ENCODE measurements at regions not wholly inside any gene's neighbourhood (a gene's known extent, or its start where the extent isn't known, plus 50 kb on each side); places are given as distances from the start of the nearest gene placed in this dataset.

- Histone ChIP-seq H3K27me3 (ENCODE audit: insufficient read depth, low read length) (no peaks in the 10 kb centered on the region), H3K4me1 (ENCODE audit: insufficient read depth, low read length) (no peaks in the 10 kb centered on the region), H3K27ac (ENCODE audit: low read depth, low read length) (no peak overlapping the region), H3K9me3 (ENCODE audit: control insufficient read depth in 1 of 2, low read length in 2 of 2) (no peaks in the 10 kb centered on the region), H3K36me3 (ENCODE audit: insufficient read depth, low read length) (no peaks in the 10 kb centered on the region), H3K4me3 (ENCODE audit: low read length in 2 of 2) (no peak overlapping the region)
- Mint-ChIP-seq H3K27me3 (peaks cover 2 to 7% of the 10 kb centered on the region in 2 donors), H3K27ac (no peak overlapping the region), H3K9me3 (no peaks in the 10 kb centered on the region), H3K36me3 (no peaks in the 10 kb centered on the region), H3K4me1 (peaks cover 0 to 5% (median 0%) of the 10 kb centered on the region in 4 donors), H3K4me3 (no peak overlapping the region)
- no peak for DNase-seq
- ChIA-PET POLR2A (ENCODE audit: partially characterized antibody) (no interaction called here), CTCF (ENCODE audit: partially characterized antibody) (no interaction called here)
- intact Hi-C loops (cut with micrococcal nuclease), result no loop called here
Measured at GRCh38 chr13:106680796-106681472, 113.0 kb upstream of the ARGLU1 start.

- CTCF ChIA-PET (ENCODE audit: partially characterized antibody), result no interaction called here
- H3K36me3 Mint-ChIP-seq, result no peaks in the 10 kb centered on the region
- no peaks in the 10 kb centered on the region for H3K9me3 Mint-ChIP-seq
Measured at GRCh38 chr13:106678646-106679418, 110.9 kb upstream of the ARGLU1 start.

DNA sequence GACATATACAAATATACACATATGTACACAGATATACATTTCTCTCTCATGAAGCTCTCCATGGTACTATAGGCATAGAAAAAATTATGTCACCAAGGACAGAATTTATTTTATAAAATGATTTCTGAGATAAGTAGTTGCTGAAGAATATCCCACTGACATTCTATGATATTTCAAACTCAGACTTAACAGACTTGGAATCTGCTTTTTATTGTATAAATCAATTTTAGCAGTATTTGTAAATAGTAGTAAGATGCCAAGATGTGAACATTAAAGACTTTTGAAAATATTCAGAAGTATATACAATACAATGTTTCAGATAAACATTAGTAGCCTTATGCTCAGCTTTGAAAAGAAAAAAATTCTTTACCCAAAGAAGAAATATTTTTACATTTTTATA is 107.4 kb upstream of the ARGLU1 start:
- no peaks in the 10 kb centered on the region for H3K4me1 ChIP-seq (ENCODE audit: insufficient read depth, low read length)
- H3K36me3 ChIP-seq (ENCODE audit: insufficient read depth, low read length), result no peaks in the 10 kb centered on the region
- no peaks in the 10 kb centered on the region for H3K36me3 Mint-ChIP-seq
- no peaks in the 10 kb centered on the region for H3K27me3 ChIP-seq (ENCODE audit: insufficient read depth, low read length)
- ChIA-PET CTCF (ENCODE audit: partially characterized antibody) (no interaction called here), POLR2A (ENCODE audit: partially characterized antibody) (no interaction called here)
- no peak overlapping the region for H3K27ac Mint-ChIP-seq
- intact Hi-C loops (cut with micrococcal nuclease), result no loop called here
- H3K9me3 ChIP-seq (ENCODE audit: control insufficient read depth in 1 of 2, low read length in 2 of 2), result no peaks in the 10 kb centered on the region
- H3K27ac ChIP-seq (ENCODE audit: low read depth, low read length), result no peak overlapping the region
- no peaks in the 10 kb centered on the region for H3K9me3 Mint-ChIP-seq
- H3K4me1 Mint-ChIP-seq, result no peaks in the 10 kb centered on the region
- H3K4me3 ChIP-seq (ENCODE audit: low read length in 2 of 2), result no peak overlapping the region
- no peak overlapping the region for H3K4me3 Mint-ChIP-seq
- DNase-seq, result no peak
- peaks cover 4 to 7% of the 10 kb centered on the region in 2 donors for H3K27me3 Mint-ChIP-seq

More at GRCh38 chr13:106678646-106679418, 110.9 kb upstream of the ARGLU1 start:
- POLR2A ChIA-PET (ENCODE audit: partially characterized antibody), result no interaction called here
- DNase-seq, result no peak
- intact Hi-C loops (cut with micrococcal nuclease), result no loop called here
- H3K9me3 ChIP-seq (ENCODE audit: control insufficient read depth in 1 of 2, low read length in 2 of 2), result no peaks in the 10 kb centered on the region
- H3K27ac Mint-ChIP-seq, result no peak overlapping the region
- H3K4me3 Mint-ChIP-seq, result no peak overlapping the region
- H3K4me3 ChIP-seq (ENCODE audit: low read length in 2 of 2), result no peak overlapping the region
- H3K36me3 ChIP-seq (ENCODE audit: insufficient read depth, low read length), result no peaks in the 10 kb centered on the region
- H3K4me1 ChIP-seq (ENCODE audit: insufficient read depth, low read length), result no peaks in the 10 kb centered on the region
- peaks cover 2 to 7% of the 10 kb centered on the region in 2 donors for H3K27me3 Mint-ChIP-seq
- no peak overlapping the region for H3K27ac ChIP-seq (ENCODE audit: low read depth, low read length)
- H3K4me1 Mint-ChIP-seq, result peaks cover 0 to 5% (median 0%) of the 10 kb centered on the region in 4 donors
- H3K27me3 ChIP-seq (ENCODE audit: insufficient read depth, low read length), result no peaks in the 10 kb centered on the region

DNA sequence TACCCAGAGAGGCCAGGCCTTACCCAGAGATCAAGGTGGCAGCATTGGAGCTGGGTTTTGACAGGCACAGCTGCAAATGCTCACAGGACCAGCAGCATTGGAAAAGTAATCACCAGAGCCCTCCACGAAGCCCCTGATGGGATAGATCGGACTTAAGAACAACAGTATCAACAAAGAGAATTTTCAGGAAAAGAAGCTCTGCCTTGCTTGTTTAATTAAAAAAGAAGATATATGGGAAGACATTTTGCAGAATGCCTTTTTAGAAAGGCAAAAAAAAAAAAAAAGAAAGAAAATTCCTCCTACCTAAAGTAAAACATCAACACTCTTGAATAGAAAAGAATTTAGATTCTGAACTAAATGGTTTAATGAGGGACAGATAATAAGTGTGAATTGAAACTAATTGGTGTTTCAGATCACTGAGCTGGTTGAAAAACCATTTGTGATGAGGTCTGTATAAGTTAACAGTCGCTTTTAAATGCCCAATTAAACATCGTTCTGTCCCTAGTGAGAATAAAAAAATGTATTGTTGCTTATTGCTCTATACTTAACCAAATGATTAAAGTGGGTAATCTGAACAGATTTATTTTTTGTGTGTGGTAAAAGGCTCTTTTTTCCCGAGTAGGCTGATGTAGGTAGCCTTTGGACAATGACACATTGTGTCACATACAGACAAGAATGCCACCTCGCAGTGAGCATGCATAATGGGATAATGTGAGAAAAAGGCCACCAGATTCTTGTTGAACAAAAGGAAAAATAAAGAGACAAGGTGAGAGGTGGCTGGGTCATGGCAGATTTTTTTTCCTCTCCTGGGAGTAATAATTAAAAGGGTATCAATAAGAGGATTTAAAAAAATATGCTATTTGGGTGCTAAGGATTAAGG is 93.0 kb upstream of the ARGLU1 start:
- DNase-seq, result no peak
- Mint-ChIP-seq H3K36me3 (no peaks in the 10 kb centered on the region), H3K27ac (no peak overlapping the region), H3K4me1 (no peaks in the 10 kb centered on the region), H3K4me3 (no peak overlapping the region), H3K27me3 (peaks cover 5 to 6% of the 10 kb centered on the region in 2 donors), H3K9me3 (no peaks in the 10 kb centered on the region)
- CTCF ChIA-PET (ENCODE audit: partially characterized antibody), result no interaction called here
- Histone ChIP-seq H3K4me1 (ENCODE audit: insufficient read depth, low read length) (no peaks in the 10 kb centered on the region), H3K9me3 (ENCODE audit: control insufficient read depth in 1 of 2, low read length in 2 of 2) (no peaks in the 10 kb centered on the region), H3K4me3 (ENCODE audit: low read length in 2 of 2) (no peak overlapping the region), H3K27me3 (ENCODE audit: insufficient read depth, low read length) (no peaks in the 10 kb centered on the region), H3K36me3 (ENCODE audit: insufficient read depth, low read length) (no peaks in the 10 kb centered on the region), H3K27ac (ENCODE audit: low read depth, low read length) (no peak overlapping the region)
- intact Hi-C loops (cut with micrococcal nuclease), result no loop called here
- POLR2A ChIA-PET (ENCODE audit: partially characterized antibody), result no interaction called here

GRCh38 chr13:106657104-106657503 is 89.2 kb upstream of the ARGLU1 start:
- no peak overlapping the region for H3K4me3 ChIP-seq (ENCODE audit: low read length in 2 of 2)
- Mint-ChIP-seq H3K36me3 (no peaks in the 10 kb centered on the region), H3K27me3 (peaks cover 3 to 5% of the 10 kb centered on the region in 2 donors), H3K4me3 (no peak overlapping the region), H3K9me3 (no peaks in the 10 kb centered on the region), H3K4me1 (no peaks in the 10 kb centered on the region), H3K27ac (no peak overlapping the region)
- no peaks in the 10 kb centered on the region for H3K36me3 ChIP-seq (ENCODE audit: insufficient read depth, low read length)
- intact Hi-C loops (cut with micrococcal nuclease), result no loop called here
- no peaks in the 10 kb centered on the region for H3K27me3 ChIP-seq (ENCODE audit: insufficient read depth, low read length)
- no peak overlapping the region for H3K27ac ChIP-seq (ENCODE audit: low read depth, low read length)
- no peak for DNase-seq
- H3K4me1 ChIP-seq (ENCODE audit: insufficient read depth, low read length), result no peaks in the 10 kb centered on the region
- ChIA-PET POLR2A (ENCODE audit: partially characterized antibody) (no interaction called here), CTCF (ENCODE audit: partially characterized antibody) (no interaction called here)
- H3K9me3 ChIP-seq (ENCODE audit: control insufficient read depth in 1 of 2, low read length in 2 of 2), result no peaks in the 10 kb centered on the region

DNA sequence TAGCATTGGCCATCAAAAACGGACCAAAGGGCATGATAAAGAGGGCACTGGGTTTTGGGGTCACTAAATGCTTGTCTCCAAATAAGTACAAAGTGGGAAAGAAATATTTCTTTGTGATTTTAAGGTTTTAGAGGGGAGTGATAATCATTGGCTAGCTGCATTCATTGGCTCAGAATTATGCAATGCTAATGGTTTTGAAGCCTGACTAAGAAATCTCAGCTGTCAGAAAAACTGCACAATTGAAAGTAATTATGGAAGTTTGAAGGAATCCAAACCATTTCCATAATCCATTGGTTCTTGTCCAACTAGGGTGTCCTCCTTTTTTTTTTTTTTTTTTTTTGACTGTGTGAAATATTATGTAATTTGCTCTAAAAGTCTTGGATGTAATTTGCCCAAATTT is 88.2 kb upstream of the ARGLU1 start:
- Mint-ChIP-seq H3K27me3 (peaks cover 3 to 5% of the 10 kb centered on the region in 2 donors), H3K27ac (no peak overlapping the region), H3K36me3 (no peaks in the 10 kb centered on the region), H3K4me1 (no peaks in the 10 kb centered on the region), H3K9me3 (no peaks in the 10 kb centered on the region), H3K4me3 (no peak overlapping the region)
- Histone ChIP-seq H3K4me1 (ENCODE audit: insufficient read depth, low read length) (no peaks in the 10 kb centered on the region), H3K4me3 (ENCODE audit: low read length in 2 of 2) (no peak overlapping the region), H3K27me3 (ENCODE audit: insufficient read depth, low read length) (no peaks in the 10 kb centered on the region), H3K36me3 (ENCODE audit: insufficient read depth, low read length) (no peaks in the 10 kb centered on the region), H3K27ac (ENCODE audit: low read depth, low read length) (no peak overlapping the region), H3K9me3 (ENCODE audit: control insufficient read depth in 1 of 2, low read length in 2 of 2) (no peaks in the 10 kb centered on the region)
- intact Hi-C loops (cut with micrococcal nuclease), result no loop called here
- ChIA-PET POLR2A (ENCODE audit: partially characterized antibody) (no interaction called here), CTCF (ENCODE audit: partially characterized antibody) (no interaction called here)
- DNase-seq, result no peak

GRCh38 chr13:106651442-106651841 is 83.5 kb upstream of the ARGLU1 start:
- Mint-ChIP-seq H3K36me3 (no peaks in the 10 kb centered on the region), H3K9me3 (no peaks in the 10 kb centered on the region), H3K27ac (no peak overlapping the region), H3K27me3 (peaks cover 0 to 4% of the 10 kb centered on the region in 2 donors), H3K4me3 (no peak overlapping the region), H3K4me1 (no peaks in the 10 kb centered on the region)
- POLR2A ChIA-PET (ENCODE audit: partially characterized antibody), result no interaction called here
- Histone ChIP-seq H3K27ac (ENCODE audit: low read depth, low read length) (no peak overlapping the region), H3K9me3 (ENCODE audit: control insufficient read depth in 1 of 2, low read length in 2 of 2) (no peaks in the 10 kb centered on the region), H3K4me1 (ENCODE audit: insufficient read depth, low read length) (no peaks in the 10 kb centered on the region), H3K27me3 (ENCODE audit: insufficient read depth, low read length) (no peaks in the 10 kb centered on the region), H3K36me3 (ENCODE audit: insufficient read depth, low read length) (no peaks in the 10 kb centered on the region), H3K4me3 (ENCODE audit: low read length in 2 of 2) (no peak overlapping the region)
- DNase-seq, result no peak
- intact Hi-C loops (cut with micrococcal nuclease), result no loop called here
- CTCF ChIA-PET (ENCODE audit: partially characterized antibody), result no interaction called here

All from CD4-positive, alpha-beta memory T cell (primary cell).